Caco-2 (cell line): ENCODE measurements at regions not wholly inside any gene's neighbourhood (a gene's known extent, or its start where the extent isn't known, plus 50 kb on each side); places are given as distances from the start of the nearest gene placed in this dataset.
"Not testable (repeated sequence)": the region's sequence is repeated elsewhere in the genome, so short reads cannot be mapped to it uniquely, and the experiment has no call there.

ENCODE experiments used
- BruUV-seq: library from RNA; stranded (reverse); fragments of 400-500 nt; replicated peaks from 2 replicates; lab custom pipeline; 2021; lab: Mats Ljungman, UMichigan
- CTCF ChIA-PET: fragments of 300-600 bp; sonication (Branson Sonifier 250); formaldehyde crosslinking; loops from one replicate; lab custom pipeline; 2022; ENCODE audit warnings: antibody characterized with exemption; lab: Charles Lee
- POLR2A ChIA-PET: fragments of 300-600 bp; sonication (Branson Sonifier 250); formaldehyde crosslinking; loops from one replicate; lab custom pipeline; 2022; ENCODE audit warnings: antibody characterized with exemption; lab: Charles Lee
- DNase-seq, 2 experiments: peaks; one replicate each; pipeline versions ENCODE4 v3.0.0 to v3.0.0-alpha.2; 2020 to 2022
- H3K27me3 ChIP-seq: replicated peaks from 2 replicates; pipeline ENCODE4 v1.6.0; 2011; ENCODE audit warnings: low read length; ENCODE audit not compliant: control insufficient read depth, insufficient read depth
- H3K36me3 ChIP-seq: 2 replicates; pipeline ENCODE4 v1.5.1; 2011; ENCODE audit warnings: low read length; ENCODE audit not compliant: control insufficient read depth, insufficient read depth
- H3K4me1 ChIP-seq: fragments of 250-450 bp; sonication (Bioruptor Pico); 2 replicates; pipeline ENCODE4 v1.5.1; 2020; ENCODE audit warnings: mild to moderate bottlenecking
- H3K4me3 ChIP-seq: 2 replicates; pipeline ENCODE4 v1.5.1; 2011; ENCODE audit warnings: low read depth, mild to moderate bottlenecking, control low read depth, low read length
- H3K9me3 ChIP-seq: fragments of 250-450 bp; sonication (Bioruptor Pico); 2 replicates; pipeline ENCODE4 v1.5.1; 2020; ENCODE audit warnings: mild to moderate bottlenecking, moderate library complexity
- H3K27ac Mint-ChIP-seq: one replicate; pipeline ENCODE4 v1.8.0; 2022; ENCODE audit warnings: mixed read lengths; ENCODE audit not compliant: unreplicated experiment
- H3K27me3 Mint-ChIP-seq: one replicate; pipeline ENCODE4 v1.8.0; 2022; ENCODE audit warnings: mixed read lengths; ENCODE audit not compliant: insufficient read depth, unreplicated experiment
- H3K36me3 Mint-ChIP-seq: one replicate; pipeline ENCODE4 v1.8.0; 2022; ENCODE audit warnings: mild to moderate bottlenecking, mixed read lengths; ENCODE audit not compliant: insufficient read depth, unreplicated experiment
- H3K4me1 Mint-ChIP-seq: one replicate; pipeline ENCODE4 v1.8.0; 2022; ENCODE audit warnings: low read depth, mixed read lengths; ENCODE audit not compliant: unreplicated experiment
- H3K4me3 Mint-ChIP-seq: one replicate; pipeline ENCODE4 v1.8.0; 2022; ENCODE audit warnings: mild to moderate bottlenecking, moderate library complexity, mixed read lengths; ENCODE audit not compliant: unreplicated experiment
- H3K9me3 Mint-ChIP-seq: one replicate; pipeline ENCODE4 v1.8.0; 2022; ENCODE audit warnings: mixed read lengths; ENCODE audit not compliant: unreplicated experiment
- CTCF ChIP-seq, 2 experiments: fragments of 200-600 bp in 1 of 2; IDR thresholded peaks; 1 replicate in 1 of 2; 2 replicates in 1 of 2; pipeline versions ENCODE4 v1.5.1 to v1.8.0; 2011 to 2022; ENCODE audit warnings: antibody characterized with exemption in 1 of 2, control low read depth in 1 of 2, inconsistent platforms in 1 of 2, low read depth in 1 of 2, low read length in 1 of 2, mild to moderate bottlenecking in 1 of 2, moderate library complexity in 1 of 2; ENCODE audit not compliant: insufficient read depth in 1 of 2, severe bottlenecking in 1 of 2, unreplicated experiment in 1 of 2
- intact Hi-C: fragments of 100-400 bp; cut with micrococcal nuclease; formaldehyde crosslinking; loops from one replicate; pipeline ENCODE4 v1.10.0; 2022; ENCODE audit not compliant: unreplicated experiment

- BruUV-seq = no TSS peak
- CTCF ChIA-PET = no interaction called here
- no peaks in the 10 kb centered on the region for H3K27me3 Mint-ChIP-seq
These were observed 116.6 kb upstream of the NR2F2 start for GRCh38 chr15:96213896-96214295.

GRCh38 chr15:96216481-96216880, 114.0 kb upstream of the NR2F2 start:
- H3K4me1 Mint-ChIP-seq = peaks cover 20% of the 10 kb centered on the region
- H3K9me3 Mint-ChIP-seq, H3K36me3 Mint-ChIP-seq, H3K36me3 ChIP-seq, H3K27me3 Mint-ChIP-seq, BruUV-seq, H3K9me3 ChIP-seq, H3K4me1 ChIP-seq, CTCF ChIA-PET, POLR2A ChIA-PET, H3K4me3 ChIP-seq, H3K27me3 ChIP-seq, H3K27ac Mint-ChIP-seq, DNase-seq, intact Hi-C loops, H3K4me3 Mint-ChIP-seq: not testable (repeated sequence)

More at GRCh38 chr15:96213896-96214295, 116.6 kb upstream of the NR2F2 start:
- peaks cover 11% of the 10 kb centered on the region for H3K9me3 Mint-ChIP-seq
- no peak overlapping the region for H3K4me3 ChIP-seq
- no peak overlapping the region for H3K27ac Mint-ChIP-seq
- no peaks in the 10 kb centered on the region for H3K27me3 ChIP-seq
- POLR2A ChIA-PET = no interaction called here
- H3K36me3 ChIP-seq = no peaks in the 10 kb centered on the region; the same call in 1 of the 2 replicates
- DNase-seq = no peak
- H3K4me1 ChIP-seq = peaks cover 30% of the 10 kb centered on the region
- no peak overlapping the region for H3K4me3 Mint-ChIP-seq
- intact Hi-C loops = no loop called here
- peaks cover 31% of the 10 kb centered on the region for H3K4me1 Mint-ChIP-seq
- TF ChIP-seq CTCF (IDR thresholded peaks at IDR 0.05; ENCODE audit: insufficient read depth in 1 of 2, low read depth in 1 of 2, low read length in 1 of 2, severe bottlenecking in 1 of 2, unreplicated experiment in 1 of 2) = no peak
- no peaks in the 10 kb centered on the region for H3K36me3 Mint-ChIP-seq
- H3K9me3 ChIP-seq = peaks cover 2% of the 10 kb centered on the region; the same call in 1 of the 2 replicates

- no peak overlapping the region for H3K4me3 ChIP-seq
These were observed 112.5 kb upstream of the NR2F2 start for GRCh38 chr15:96217983-96218382.

More at GRCh38 chr15:96217983-96218382, 112.5 kb upstream of the NR2F2 start:
- H3K4me1 Mint-ChIP-seq = peaks cover 16% of the 10 kb centered on the region
- intact Hi-C loops = no loop called here
- H3K4me3 Mint-ChIP-seq = no peak overlapping the region
- peaks cover 7% of the 10 kb centered on the region; the same call in 1 of the 2 replicates for H3K4me1 ChIP-seq
- H3K9me3 Mint-ChIP-seq = no peaks in the 10 kb centered on the region
- peak overlapping the region; percentile 27 for H3K27ac Mint-ChIP-seq
- DNase-seq = no peak
- ChIA-PET POLR2A (no interaction called here), CTCF (no interaction called here)
- no peaks in the 10 kb centered on the region for H3K27me3 ChIP-seq
- no peaks in the 10 kb centered on the region for H3K27me3 Mint-ChIP-seq
- no peaks in the 10 kb centered on the region for H3K9me3 ChIP-seq
- no TSS peak for BruUV-seq
- H3K36me3 ChIP-seq = no peaks in the 10 kb centered on the region; the same call in 1 of the 2 replicates
- TF ChIP-seq CTCF (IDR thresholded peaks at IDR 0.05; ENCODE audit: insufficient read depth in 1 of 2, low read depth in 1 of 2, low read length in 1 of 2, severe bottlenecking in 1 of 2, unreplicated experiment in 1 of 2) = no peak
- H3K36me3 Mint-ChIP-seq = no peaks in the 10 kb centered on the region
